HG03108 (cell line): ENCODE measurements at regions not wholly inside any gene's neighbourhood (a gene's known extent, or its start where the extent isn't known, plus 50 kb on each side); places are given as distances from the start of the nearest gene placed in this dataset.
A peak's percentile ranks its signal among the peaks of the same experiment; 100 is the strongest.
"Not testable (repeated sequence)": the region's sequence is repeated elsewhere in the genome, so short reads cannot be mapped to it uniquely, and the experiment has no call there.

Experiments used
- ATAC-seq: cut with Tn5 transposase; IDR thresholded peaks from one replicate; pipeline ENCODE4 v1.9.1; 2021; ENCODE audit warnings: moderate library complexity; ENCODE audit not compliant: unreplicated experiment

DNA sequence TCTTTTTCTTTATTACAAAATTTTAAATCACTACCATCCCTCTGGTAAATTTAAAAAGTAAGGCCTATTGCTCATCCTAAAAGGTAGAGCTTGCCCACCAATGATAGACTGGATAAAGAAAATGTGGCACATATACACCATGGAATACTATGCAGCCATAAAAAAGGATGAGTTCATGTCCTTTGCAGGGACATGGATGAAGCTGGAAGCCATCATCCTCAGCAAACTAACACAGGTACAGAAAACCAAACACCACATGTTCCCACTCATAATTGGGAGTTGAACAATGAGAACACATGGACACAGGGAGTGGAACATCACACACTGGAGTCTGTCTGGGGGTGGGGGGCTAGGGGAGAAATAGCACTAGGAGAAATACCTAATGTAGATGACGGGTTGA is 155.2 kb upstream of the NOCT start:
- not testable (repeated sequence) for ATAC-seq

GRCh38 chr4:138859254-138859653 is 156.3 kb upstream of the NOCT start:
- no peak for ATAC-seq

GRCh38 chr4:138858419-138858818 is 157.2 kb upstream of the NOCT start:
- ATAC-seq, result no peak

- no peak for ATAC-seq
Observed at GRCh38 chr4:138857416-138857815, 158.2 kb upstream of the NOCT start.

DNA sequence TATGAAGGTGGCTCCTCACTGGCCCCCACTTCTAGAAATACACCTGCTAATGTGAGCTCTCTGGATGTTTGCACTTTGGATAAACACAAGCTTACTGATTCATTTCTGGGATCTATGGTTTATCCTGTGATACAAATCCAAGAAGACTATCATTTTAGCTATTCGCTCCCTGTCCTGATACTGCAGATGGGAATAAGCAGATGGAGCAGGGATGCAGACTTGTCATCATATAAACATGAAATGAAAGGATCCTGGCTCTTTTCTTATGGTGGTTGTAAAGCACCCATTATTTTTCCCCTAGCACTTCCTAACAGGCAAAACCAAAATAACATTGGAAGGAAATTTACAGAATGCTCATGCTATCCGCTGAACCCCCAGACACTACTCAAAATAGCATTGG is 162.9 kb upstream of the NOCT start:
- ATAC-seq, result no peak

DNA sequence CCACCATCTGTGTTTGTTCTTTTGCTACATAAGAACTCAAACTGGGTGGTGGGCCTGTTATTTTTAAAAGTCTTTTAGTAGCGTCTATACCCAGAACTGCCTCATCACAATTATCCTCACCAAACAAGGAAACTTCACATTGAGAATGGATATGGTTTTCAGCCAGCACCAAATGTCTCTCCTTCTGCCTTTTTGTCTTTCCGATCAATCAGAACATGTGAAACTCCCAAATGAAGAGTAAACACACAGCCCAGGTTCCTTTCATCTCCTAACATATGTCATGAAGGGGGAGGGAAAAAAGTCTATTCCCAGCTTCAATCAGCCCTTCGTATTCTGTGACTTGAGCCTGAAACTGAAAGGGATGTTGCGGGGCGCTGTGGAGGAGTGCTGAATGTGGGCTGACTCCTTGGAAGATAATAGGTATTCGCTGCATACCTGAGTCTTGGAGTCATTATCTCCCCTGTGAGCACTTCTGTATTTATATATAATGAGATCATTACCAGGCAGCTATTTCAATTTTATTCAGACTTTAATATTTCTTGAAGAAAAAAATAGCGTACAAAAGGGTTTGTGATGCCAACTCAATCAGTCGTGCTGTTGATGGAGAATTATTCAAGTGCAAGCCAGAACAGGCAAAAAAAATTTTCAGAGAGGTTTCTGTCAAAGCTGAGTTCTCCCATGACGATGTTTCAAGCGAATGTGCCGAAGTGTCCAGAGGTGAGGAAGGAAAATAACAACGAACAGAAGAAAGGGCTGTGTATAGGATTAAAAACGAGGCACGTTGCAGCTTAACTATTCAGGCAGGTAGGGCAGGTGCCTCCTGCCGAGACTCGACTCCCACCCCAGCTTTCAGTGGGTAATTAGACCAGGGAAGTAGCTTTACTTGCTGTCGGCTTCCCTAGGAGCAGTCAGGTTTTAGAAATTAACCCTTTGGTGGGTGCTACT is 163.9 kb upstream of the NOCT start:
- no peak for ATAC-seq

DNA sequence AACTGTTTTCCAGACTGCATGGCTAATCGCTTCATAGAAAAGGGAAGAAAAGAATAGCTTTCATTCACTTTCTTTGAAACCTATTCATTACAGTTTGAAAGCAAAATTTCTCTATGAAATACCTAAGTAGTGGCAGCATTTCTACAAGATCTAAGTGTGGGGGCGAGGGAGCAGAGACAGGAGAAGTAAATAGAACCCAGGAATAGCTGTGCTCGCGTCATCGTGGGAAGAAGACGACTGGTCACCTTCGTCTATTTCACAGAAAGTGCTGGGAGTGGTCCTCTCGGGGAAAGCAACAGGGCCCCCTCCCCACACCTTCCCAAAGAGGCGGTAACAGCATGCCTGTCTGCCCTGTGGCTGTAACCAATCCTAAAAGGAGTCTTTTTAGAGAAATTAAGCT is 169.9 kb upstream of the NOCT start:
- no peak for ATAC-seq

GRCh38 chr4:138845054-138845453 is 170.5 kb upstream of the NOCT start:
- ATAC-seq, result no peak

GRCh38 chr4:138843616-138844015 is 172.0 kb upstream of the NOCT start:
- ATAC-seq, result no peak

DNA sequence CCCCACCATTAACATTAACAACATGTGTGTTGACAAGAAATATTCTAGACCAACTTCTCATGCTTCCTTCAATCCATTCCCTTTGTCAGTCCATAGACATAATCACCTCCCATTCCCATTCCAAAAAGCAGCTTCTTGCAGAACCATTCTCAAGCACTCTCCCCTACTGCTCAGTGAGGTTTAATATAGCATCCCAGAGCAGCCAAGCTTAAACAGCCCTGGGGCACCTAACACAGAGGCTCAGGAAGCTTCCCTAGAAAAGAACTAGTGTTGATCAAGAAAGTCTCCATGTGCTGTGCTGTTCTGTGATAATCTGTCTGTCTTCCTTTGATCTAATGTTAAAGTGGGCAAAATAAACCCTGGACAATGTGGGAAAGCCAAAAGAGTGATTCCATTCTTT is 174.2 kb upstream of the NOCT start:
- no peak for ATAC-seq

- no peak for ATAC-seq
Observed at GRCh38 chr4:138838251-138838650, 177.3 kb upstream of the NOCT start.

- no peak for ATAC-seq
Observed at GRCh38 chr4:138835832-138836533, 179.6 kb upstream of the NOCT start.

DNA sequence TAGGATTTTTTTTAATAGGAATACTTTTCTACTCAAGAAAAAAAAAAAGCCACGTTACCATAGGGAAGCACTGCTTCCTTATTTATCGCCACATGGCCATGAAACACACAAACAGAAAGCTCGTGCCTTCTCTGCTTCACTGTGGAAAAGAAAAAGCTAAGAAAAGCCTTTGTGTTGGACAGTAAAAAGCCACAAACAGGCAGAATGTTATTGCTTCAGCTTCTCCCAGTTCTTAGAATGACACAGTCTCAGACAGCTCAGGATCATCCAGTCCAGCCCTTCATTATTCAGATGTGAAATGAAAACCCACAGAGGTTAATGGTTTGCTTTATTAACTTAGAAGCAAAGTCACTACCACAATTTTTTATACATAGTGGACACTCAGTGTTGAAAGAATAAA is 181.6 kb upstream of the NOCT start:
- peak; percentile 67 for ATAC-seq

GRCh38 chr4:138832563-138832962 is 183.0 kb upstream of the NOCT start:
- no peak for ATAC-seq

- ATAC-seq, result no peak
Observed at GRCh38 chr4:138831948-138832347, 183.6 kb upstream of the NOCT start.

GRCh38 chr4:138828926-138829325 is 186.7 kb upstream of the NOCT start:
- ATAC-seq, result no peak

GRCh38 chr4:138826754-138827153 is 188.8 kb upstream of the NOCT start:
- no peak for ATAC-seq

- no peak for ATAC-seq
Observed at GRCh38 chr4:138826322-138826721, 189.3 kb upstream of the NOCT start.

DNA sequence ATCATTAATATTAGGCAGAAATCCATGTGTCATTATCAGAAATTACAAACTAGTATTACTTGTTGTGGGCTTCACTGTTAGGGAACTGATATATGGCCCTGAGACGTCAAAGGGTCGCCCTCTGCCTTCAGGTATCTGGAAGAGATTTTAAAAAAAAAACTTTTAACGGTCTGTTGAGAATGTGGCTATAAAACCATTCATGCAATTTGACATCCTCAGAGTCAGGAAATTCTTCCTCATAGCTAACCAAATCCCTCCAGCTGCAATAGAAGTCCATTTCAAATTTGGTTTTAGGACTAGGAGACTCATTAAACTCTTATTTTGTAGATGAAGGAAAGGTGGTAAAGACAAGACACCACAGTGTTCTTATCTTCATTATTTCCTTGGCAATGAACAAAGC is 194.2 kb upstream of the NOCT start:
- ATAC-seq, result no peak

GRCh38 chr4:138816875-138817274 is 198.7 kb upstream of the NOCT start:
- ATAC-seq, result no peak

GRCh38 chr4:138815811-138816210 is 199.8 kb upstream of the NOCT start:
- ATAC-seq, result no peak

DNA sequence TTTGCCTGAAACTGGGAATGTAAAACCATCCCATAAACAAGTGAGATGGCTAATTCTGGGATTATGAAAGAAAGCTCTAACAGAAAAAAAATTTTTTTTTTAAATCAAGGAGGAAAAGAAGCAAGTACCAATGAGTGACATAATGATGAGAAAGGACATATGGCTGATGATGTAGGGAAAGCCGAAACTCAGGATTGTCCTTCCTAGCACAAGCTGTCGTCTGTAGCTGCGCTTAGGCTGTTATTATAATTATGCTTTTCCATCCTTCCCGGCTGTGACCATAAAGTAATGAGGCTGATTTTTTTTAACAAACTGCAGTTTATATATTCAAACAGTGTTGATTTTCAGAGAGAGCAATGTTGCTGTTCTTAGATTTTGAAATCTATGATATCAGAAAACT is 209.8 kb upstream of the NOCT start:
- ATAC-seq, result no peak
